HepG2 (cell line): ENCODE measurements at regions not wholly inside any gene's neighbourhood (a gene's known extent, or its start where the extent isn't known, plus 50 kb on each side); places are given as distances from the start of the nearest gene placed in this dataset.

Experiments
- ASH2L ChIP-seq: fragments of 300-600, 200-600 bp; sonication (generic); IDR thresholded peaks from 2 replicates; pipeline ENCODE4 v1.7.0; 2017; ENCODE audit warnings: low read depth, mild to moderate bottlenecking, moderate library complexity, mixed read lengths, low read length; ENCODE audit not compliant: insufficient read length
- CEBPB ChIP-seq: IDR thresholded peaks from 2 replicates; pipeline ENCODE4 v1.6.1; 2011; ENCODE audit warnings: low read depth, low read length, improper control_type of control experiment, borderline replicate concordance
- EHMT2 ChIP-seq: fragments of 200-600 bp; sonication (generic); IDR thresholded peaks from 2 replicates; pipeline ENCODE4 v1.7.0; 2017; ENCODE audit warnings: antibody characterized with exemption, low read depth, low read length, borderline replicate concordance
- GTF2F1 ChIP-seq: fragments of 150-350 bp; IDR thresholded peaks from 2 replicates; pipeline ENCODE4 v1.6.1; 2014; ENCODE audit warnings: low read length
- HNF4A ChIP-seq: sonication (generic); formaldehyde crosslinking; IDR thresholded peaks from 2 replicates; pipeline ENCODE4 v1.4.0; 2020; ENCODE audit warnings: missing genetic modification reagents
- MBNL3 ChIP-seq: fragments of 250-450 bp; sonication (Bioruptor Pico); conservative IDR thresholded peaks from 2 replicates; pipeline ENCODE4 v1.8.0; 2022; ENCODE audit warnings: mild to moderate bottlenecking, inconsistent platforms
- MLLT10 ChIP-seq: sonication (generic); formaldehyde crosslinking; IDR thresholded peaks from 2 replicates; pipeline ENCODE4 v1.4.0; 2020; ENCODE audit warnings: missing genetic modification reagents
- MXD3 ChIP-seq: IDR thresholded peaks from 2 replicates; pipeline ENCODE4 v1.6.1; 2016; ENCODE audit warnings: mild to moderate bottlenecking, missing biosample characterization, missing genetic modification reagents
- NFAT5 ChIP-seq: sonication (generic); formaldehyde crosslinking; IDR thresholded peaks from 2 replicates; pipeline ENCODE4 v1.4.0; 2020; ENCODE audit warnings: missing genetic modification reagents
- NFATC3 ChIP-seq: sonication (generic); formaldehyde crosslinking; IDR thresholded peaks from 2 replicates; pipeline ENCODE4 v1.5.1; 2020; ENCODE audit warnings: mild to moderate bottlenecking, missing genetic modification reagents
- PPARG ChIP-seq: conservative IDR thresholded peaks from 2 replicates; pipeline ENCODE4 v1.6.1; 2016; ENCODE audit warnings: missing biosample characterization, missing genetic modification reagents
- SRSF4 ChIP-seq: fragments of 200-400 bp; formaldehyde crosslinking; IDR thresholded peaks from one replicate; pipeline ENCODE4 v1.6.1; 2018; ENCODE audit warnings: mild to moderate bottlenecking, low read depth, low read length, moderate library complexity; ENCODE audit not compliant: poor library complexity, severe bottlenecking
- ZBTB10 ChIP-seq: sonication (generic); formaldehyde crosslinking; IDR thresholded peaks from 2 replicates; pipeline ENCODE4 v1.4.0; 2020; ENCODE audit warnings: missing genetic modification reagents, borderline replicate concordance
- ZNF282 ChIP-seq: fragments of 450-650 bp; IDR thresholded peaks from 2 replicates; pipeline ENCODE4 v1.6.1; 2018; ENCODE audit not compliant: partially characterized antibody
- ZNF326 ChIP-seq: sonication (generic); formaldehyde crosslinking; IDR thresholded peaks from 2 replicates; pipeline ENCODE4 v1.4.0; 2020; ENCODE audit warnings: missing genetic modification reagents, borderline replicate concordance
- ZNF432 ChIP-seq: sonication (generic); formaldehyde crosslinking; IDR thresholded peaks from 2 replicates; pipeline ENCODE4 v1.5.0; 2020; ENCODE audit warnings: missing genetic modification reagents, mild to moderate bottlenecking, borderline replicate concordance
- ZNF724P ChIP-seq: sonication (generic); formaldehyde crosslinking; IDR thresholded peaks from 2 replicates; pipeline ENCODE4 v1.8.0; 2022; ENCODE audit warnings: missing genetic modification reagents, borderline replicate concordance
- TF ChIP-seq, protein P1 (sequence below): sonication (generic); formaldehyde crosslinking; IDR thresholded peaks from 2 replicates; pipeline ENCODE4 v1.5.1; 2020; ENCODE audit warnings: missing genetic modification reagents, mild to moderate bottlenecking, borderline replicate concordance
- TF ChIP-seq, protein P2 (sequence below): sonication (generic); formaldehyde crosslinking; conservative IDR thresholded peaks from 2 replicates; pipeline ENCODE4 v1.8.0; 2022; ENCODE audit warnings: missing genetic modification reagents

GRCh38 chr2:166762746-166763145 lies 125.5 kb upstream of the XIRP2 start (continued):
- TF ChIP-seq ZBTB10 (CRISPR knock-in tag) (no peak), EHMT2 (no peak), ZNF724P (CRISPR knock-in tag) (no peak), ZNF282 (no peak), MLLT10 (CRISPR knock-in tag) (no peak), CEBPB (peak; percentile 94), NFATC3 (CRISPR knock-in tag) (no peak), SRSF4 (no peak), ZNF326 (no peak), NFAT5 (CRISPR knock-in tag) (no peak), MXD3 (CRISPR knock-in tag) (no peak), ASH2L (no peak), HNF4A (peak; percentile 63), MBNL3 (no peak), PPARG (CRISPR knock-in tag) (peak; percentile 97), ZNF432 (CRISPR knock-in tag) (no peak), GTF2F1 (no peak)
- TF ChIP-seq, protein P1, sequence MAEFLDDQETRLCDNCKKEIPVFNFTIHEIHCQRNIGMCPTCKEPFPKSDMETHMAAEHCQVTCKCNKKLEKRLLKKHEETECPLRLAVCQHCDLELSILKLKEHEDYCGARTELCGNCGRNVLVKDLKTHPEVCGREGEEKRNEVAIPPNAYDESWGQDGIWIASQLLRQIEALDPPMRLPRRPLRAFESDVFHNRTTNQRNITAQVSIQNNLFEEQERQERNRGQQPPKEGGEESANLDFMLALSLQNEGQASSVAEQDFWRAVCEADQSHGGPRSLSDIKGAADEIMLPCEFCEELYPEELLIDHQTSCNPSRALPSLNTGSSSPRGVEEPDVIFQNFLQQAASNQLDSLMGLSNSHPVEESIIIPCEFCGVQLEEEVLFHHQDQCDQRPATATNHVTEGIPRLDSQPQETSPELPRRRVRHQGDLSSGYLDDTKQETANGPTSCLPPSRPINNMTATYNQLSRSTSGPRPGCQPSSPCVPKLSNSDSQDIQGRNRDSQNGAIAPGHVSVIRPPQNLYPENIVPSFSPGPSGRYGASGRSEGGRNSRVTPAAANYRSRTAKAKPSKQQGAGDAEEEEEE (CRISPR knock-in tag): no peak
- TF ChIP-seq, protein P2, sequence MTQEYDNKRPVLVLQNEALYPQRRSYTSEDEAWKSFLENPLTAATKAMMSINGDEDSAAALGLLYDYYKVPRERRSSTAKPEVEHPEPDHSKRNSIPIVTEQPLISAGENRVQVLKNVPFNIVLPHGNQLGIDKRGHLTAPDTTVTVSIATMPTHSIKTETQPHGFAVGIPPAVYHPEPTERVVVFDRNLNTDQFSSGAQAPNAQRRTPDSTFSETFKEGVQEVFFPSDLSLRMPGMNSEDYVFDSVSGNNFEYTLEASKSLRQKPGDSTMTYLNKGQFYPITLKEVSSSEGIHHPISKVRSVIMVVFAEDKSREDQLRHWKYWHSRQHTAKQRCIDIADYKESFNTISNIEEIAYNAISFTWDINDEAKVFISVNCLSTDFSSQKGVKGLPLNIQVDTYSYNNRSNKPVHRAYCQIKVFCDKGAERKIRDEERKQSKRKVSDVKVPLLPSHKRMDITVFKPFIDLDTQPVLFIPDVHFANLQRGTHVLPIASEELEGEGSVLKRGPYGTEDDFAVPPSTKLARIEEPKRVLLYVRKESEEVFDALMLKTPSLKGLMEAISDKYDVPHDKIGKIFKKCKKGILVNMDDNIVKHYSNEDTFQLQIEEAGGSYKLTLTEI (CRISPR knock-in tag): no peak
